ENCODE measurements at regions not wholly inside any gene's neighbourhood (a gene's known extent, or its start where the extent isn't known, plus 50 kb on each side); places are given as distances from the start of the nearest gene placed in this dataset.

- H3K9me3 Mint-ChIP-seq (ENCODE audit: unreplicated experiment), result peaks cover 13% of the 10 kb centered on the region
- H3K27me3 Mint-ChIP-seq (ENCODE audit: unreplicated experiment), result no peaks in the 10 kb centered on the region
- TF ChIP-seq, protein P1, sequence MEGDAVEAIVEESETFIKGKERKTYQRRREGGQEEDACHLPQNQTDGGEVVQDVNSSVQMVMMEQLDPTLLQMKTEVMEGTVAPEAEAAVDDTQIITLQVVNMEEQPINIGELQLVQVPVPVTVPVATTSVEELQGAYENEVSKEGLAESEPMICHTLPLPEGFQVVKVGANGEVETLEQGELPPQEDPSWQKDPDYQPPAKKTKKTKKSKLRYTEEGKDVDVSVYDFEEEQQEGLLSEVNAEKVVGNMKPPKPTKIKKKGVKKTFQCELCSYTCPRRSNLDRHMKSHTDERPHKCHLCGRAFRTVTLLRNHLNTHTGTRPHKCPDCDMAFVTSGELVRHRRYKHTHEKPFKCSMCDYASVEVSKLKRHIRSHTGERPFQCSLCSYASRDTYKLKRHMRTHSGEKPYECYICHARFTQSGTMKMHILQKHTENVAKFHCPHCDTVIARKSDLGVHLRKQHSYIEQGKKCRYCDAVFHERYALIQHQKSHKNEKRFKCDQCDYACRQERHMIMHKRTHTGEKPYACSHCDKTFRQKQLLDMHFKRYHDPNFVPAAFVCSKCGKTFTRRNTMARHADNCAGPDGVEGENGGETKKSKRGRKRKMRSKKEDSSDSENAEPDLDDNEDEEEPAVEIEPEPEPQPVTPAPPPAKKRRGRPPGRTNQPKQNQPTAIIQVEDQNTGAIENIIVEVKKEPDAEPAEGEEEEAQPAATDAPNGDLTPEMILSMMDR (IDR thresholded peaks at IDR 0.05), result no peak
Observed at GRCh38 chr9:115757461-115757860, 396.1 kb upstream of the PAPPA start.

DNA sequence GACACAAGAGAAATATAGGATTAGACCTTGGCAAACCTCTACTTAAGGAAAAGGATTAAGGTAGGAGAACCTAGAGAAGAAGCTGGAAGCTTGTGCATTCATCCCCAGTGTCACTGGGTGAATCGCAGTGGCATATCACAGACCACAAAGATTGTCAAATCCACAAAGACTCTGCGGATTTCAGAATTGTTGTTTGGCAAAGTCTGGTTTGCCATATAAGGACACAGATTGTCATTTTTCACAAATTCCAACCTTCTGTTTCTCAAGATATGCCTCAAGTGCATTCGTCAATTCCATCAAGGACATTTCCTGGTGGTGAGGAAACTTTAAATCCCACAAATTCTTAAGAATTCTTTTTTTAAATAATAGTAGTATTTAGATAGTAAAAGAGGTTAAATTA, 395.1 kb upstream of the PAPPA start:
- H3K4me1 Mint-ChIP-seq (ENCODE audit: unreplicated experiment), result peaks cover 61% of the 10 kb centered on the region
- no peak overlapping the region for H3K4me3 Mint-ChIP-seq (ENCODE audit: unreplicated experiment)
- H3K9me3 Mint-ChIP-seq (ENCODE audit: unreplicated experiment), result peaks cover 13% of the 10 kb centered on the region
- TF ChIP-seq, protein P1 (IDR thresholded peaks at IDR 0.05), result no peak
- H3K36me3 Mint-ChIP-seq (ENCODE audit: unreplicated experiment), result peaks cover 2% of the 10 kb centered on the region
- no peak for DNase-seq (ENCODE audit: extremely low spot score, unreplicated experiment)
- peak overlapping the region; percentile 56 for H3K27ac Mint-ChIP-seq (ENCODE audit: unreplicated experiment)
- no peaks in the 10 kb centered on the region for H3K27me3 Mint-ChIP-seq (ENCODE audit: unreplicated experiment)

More at GRCh38 chr9:115757461-115757860, 396.1 kb upstream of the PAPPA start:
- Mint-ChIP-seq H3K36me3 (ENCODE audit: unreplicated experiment) (peaks cover 2% of the 10 kb centered on the region), H3K4me1 (ENCODE audit: unreplicated experiment) (peaks cover 70% of the 10 kb centered on the region), H3K4me3 (ENCODE audit: unreplicated experiment) (no peak overlapping the region), H3K27ac (ENCODE audit: unreplicated experiment) (no peak overlapping the region)
- DNase-seq (ENCODE audit: extremely low spot score, unreplicated experiment), result no peak

- H3K27ac Mint-ChIP-seq (ENCODE audit: unreplicated experiment), result peak overlapping the region; percentile 35
- no peaks in the 10 kb centered on the region for H3K27me3 Mint-ChIP-seq (ENCODE audit: unreplicated experiment)
- TF ChIP-seq, protein P1 (IDR thresholded peaks at IDR 0.05), result no peak
- H3K4me1 Mint-ChIP-seq (ENCODE audit: unreplicated experiment), result peaks cover 52% of the 10 kb centered on the region
- H3K4me3 Mint-ChIP-seq (ENCODE audit: unreplicated experiment), result no peak overlapping the region
- peaks cover 13% of the 10 kb centered on the region for H3K9me3 Mint-ChIP-seq (ENCODE audit: unreplicated experiment)
- H3K36me3 Mint-ChIP-seq (ENCODE audit: unreplicated experiment), result peaks cover 2% of the 10 kb centered on the region
- no peak for DNase-seq (ENCODE audit: extremely low spot score, unreplicated experiment)
Observed at GRCh38 chr9:115759426-115759825, 394.2 kb upstream of the PAPPA start.

DNA sequence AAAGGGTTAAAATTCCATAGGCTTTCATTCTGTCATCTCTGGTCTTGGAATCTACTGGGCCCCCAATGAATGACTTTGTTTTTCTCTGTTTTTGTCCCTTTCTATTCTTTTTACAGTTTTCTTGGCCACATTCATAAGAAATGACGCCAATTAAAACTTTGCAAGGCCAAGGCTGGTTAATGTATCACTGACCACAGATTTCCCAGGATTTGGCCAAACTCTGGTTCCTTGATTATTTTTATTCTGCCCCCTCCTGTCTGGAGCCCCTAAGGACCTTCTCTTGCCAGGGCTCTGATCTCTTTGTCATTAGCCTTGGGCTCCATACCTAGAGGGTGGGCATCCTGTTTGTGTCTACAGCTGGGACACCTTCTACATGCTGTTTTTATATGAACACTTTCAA, 388.9 kb upstream of the PAPPA start:
- H3K9me3 Mint-ChIP-seq (ENCODE audit: unreplicated experiment), result no peaks in the 10 kb centered on the region
- DNase-seq (ENCODE audit: extremely low spot score, unreplicated experiment), result no peak

DNA sequence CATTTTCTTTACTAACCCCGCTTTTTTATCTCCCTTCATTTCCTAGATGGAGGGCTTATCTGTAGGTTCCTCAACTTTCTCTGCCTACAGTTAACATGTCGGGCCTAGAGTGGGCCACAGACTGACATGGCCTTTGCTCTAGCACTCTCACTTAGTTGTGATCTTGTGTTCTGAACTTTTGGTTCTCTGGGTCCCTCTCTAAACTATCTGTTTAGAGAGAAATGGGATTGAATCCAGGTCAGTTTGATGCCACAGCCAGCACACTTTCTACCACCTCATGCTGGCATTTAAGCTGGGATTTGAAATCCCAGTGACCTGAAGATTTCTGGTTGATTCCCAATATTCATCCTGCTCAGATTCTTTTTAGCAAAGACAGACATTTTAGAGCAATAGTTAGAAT, 388.5 kb upstream of the PAPPA start:
- no peak overlapping the region for H3K4me3 Mint-ChIP-seq (ENCODE audit: unreplicated experiment)
- peaks cover 3% of the 10 kb centered on the region for H3K9me3 Mint-ChIP-seq (ENCODE audit: unreplicated experiment)
- H3K36me3 Mint-ChIP-seq (ENCODE audit: unreplicated experiment), result peaks cover 3% of the 10 kb centered on the region
- peaks cover 28% of the 10 kb centered on the region for H3K4me1 Mint-ChIP-seq (ENCODE audit: unreplicated experiment)
- no peaks in the 10 kb centered on the region for H3K27me3 Mint-ChIP-seq (ENCODE audit: unreplicated experiment)
- DNase-seq (ENCODE audit: extremely low spot score, unreplicated experiment), result no peak
- TF ChIP-seq, protein P1 (IDR thresholded peaks at IDR 0.05), result no peak
- H3K27ac Mint-ChIP-seq (ENCODE audit: unreplicated experiment), result peak overlapping the region; percentile 58

More for the DNA sequence above, 388.9 kb upstream of the PAPPA start:
- Mint-ChIP-seq H3K4me3 (ENCODE audit: unreplicated experiment) (no peak overlapping the region), H3K27me3 (ENCODE audit: unreplicated experiment) (no peaks in the 10 kb centered on the region), H3K36me3 (ENCODE audit: unreplicated experiment) (no peaks in the 10 kb centered on the region), H3K4me1 (ENCODE audit: unreplicated experiment) (peaks cover 28% of the 10 kb centered on the region), H3K27ac (ENCODE audit: unreplicated experiment) (peak overlapping the region; percentile 58)
- TF ChIP-seq, protein P1 (IDR thresholded peaks at IDR 0.05), result no peak
